ENCODE measurements at regions not wholly inside any gene's neighbourhood (a gene's known extent, or its start where the extent isn't known, plus 50 kb on each side); places are given as distances from the start of the nearest gene placed in this dataset.

DNA sequence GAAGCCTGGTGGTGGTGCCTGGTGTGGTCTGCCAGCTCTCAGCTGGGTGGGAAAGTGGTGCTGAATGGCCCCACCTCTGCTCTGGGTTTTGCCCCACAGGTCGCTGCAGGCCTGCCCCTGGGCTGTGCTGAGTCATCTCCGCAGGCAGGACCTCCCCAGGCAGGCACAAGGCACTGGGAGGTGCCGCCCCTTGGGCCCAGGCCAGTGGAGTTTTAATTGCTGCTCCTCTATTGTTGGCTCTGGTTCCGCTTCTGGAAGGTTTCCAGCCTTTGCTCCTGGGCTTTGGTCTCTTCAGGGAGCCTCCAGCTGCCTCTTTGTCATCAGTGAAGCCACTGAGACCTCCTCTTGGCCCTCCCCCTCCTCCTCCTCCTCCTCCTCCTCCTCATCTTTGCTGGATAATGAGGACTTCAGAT, 180.3 kb upstream of the GRB10 start:
- DNase-seq (ENCODE audit: low spot score), result no peak

GRCh38 chr7:50962281-50962883, 179.7 kb upstream of the GRB10 start:
- DNase-seq (ENCODE audit: low spot score), result no peak

DNA sequence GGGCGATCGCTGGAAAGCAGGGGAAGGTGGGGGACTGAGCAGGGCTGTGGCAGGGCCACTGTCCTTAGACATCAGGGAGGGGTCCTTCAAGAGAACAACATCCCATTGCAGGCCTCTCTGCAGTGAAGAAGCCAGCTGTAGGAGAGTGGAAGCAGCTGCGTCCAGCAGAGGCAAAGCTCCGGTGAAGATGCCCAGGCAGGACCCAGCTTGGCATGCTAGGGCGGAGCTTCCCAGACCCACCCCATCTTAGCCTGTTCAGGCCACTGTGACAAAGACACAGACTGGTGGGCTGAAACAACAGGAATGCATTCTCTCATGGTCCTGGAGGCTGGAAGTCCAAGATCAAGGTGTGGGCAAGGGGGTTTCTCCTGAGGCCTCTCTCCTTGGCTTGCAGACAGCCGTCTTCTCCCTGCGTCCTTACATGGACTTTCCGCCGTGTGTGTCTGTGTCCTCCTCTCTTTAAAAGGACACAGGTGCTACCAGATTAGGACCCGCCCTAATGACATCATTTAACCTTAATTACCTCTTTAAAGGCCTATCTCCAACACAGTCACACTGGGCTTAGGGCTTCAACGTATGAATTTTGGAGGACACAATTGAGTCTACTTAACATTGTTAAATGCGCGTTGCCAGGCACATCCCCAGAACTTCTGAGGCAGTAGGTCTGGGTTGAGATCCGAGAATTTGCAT, 178.1 kb upstream of the GRB10 start:
- DNase-seq (ENCODE audit: low spot score), result no peak

DNA sequence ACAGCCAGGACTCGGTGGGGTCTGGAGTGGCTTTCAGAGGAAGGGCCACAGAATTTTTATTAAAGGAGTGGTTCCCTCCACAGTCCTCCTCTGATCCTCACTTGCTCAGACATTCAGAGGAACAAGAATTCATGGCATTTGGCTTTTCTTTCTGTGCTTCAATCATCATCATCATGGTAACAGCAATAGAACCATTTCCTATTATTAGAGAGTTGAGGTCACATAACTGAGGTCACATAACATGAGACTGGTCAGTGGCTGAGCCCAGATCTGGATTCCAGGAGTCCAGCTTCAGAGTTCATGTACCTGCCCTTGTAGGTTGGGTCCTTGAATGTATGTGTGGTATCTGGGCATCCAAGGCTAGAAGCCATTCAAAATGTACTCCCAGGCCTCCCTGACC, 177.3 kb upstream of the GRB10 start:
- DNase-seq (ENCODE audit: low spot score), result no peak

DNA sequence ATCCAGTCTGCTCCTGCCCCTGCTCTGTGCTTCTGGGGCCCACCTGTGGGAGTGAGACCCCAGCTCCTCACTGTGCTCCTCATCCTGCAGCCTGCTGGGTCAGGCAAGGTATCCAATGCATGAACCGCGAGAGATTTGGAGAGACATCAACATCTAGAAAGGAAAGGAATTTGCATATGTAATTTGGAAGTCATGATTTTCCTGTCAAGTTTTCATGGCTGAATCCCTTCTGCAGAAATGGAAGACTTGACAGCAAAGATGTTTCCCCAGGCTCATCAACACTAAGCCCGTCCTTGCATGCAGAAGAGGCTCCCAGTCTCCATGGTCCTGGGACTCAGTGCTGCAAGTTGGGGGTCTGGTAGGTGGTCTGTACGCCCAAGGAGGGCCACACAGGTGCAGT, 176.9 kb upstream of the GRB10 start:
- no peak for DNase-seq (ENCODE audit: low spot score)

GRCh38 chr7:50957855-50958254, 175.2 kb upstream of the GRB10 start:
- DNase-seq (ENCODE audit: low spot score), result no peak

DNA sequence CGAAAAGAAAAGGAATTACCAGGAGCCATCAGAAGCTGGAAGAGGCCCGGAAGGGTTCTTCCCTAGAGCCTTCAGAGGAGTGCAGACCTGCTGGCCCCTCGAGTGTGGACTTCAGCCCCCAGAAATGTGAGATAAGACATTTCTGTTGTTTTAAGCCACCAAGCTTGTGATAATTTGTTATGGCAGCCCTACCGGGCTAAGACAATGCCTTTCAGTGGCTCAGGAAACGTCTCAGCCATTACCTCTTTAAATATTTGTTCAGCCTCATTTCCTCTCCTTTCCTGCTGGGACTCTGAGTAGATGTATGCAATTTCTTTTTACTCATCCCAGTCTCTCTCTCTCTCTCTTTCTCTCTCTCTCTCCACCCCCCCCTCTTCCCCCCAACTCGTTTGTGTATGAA, 174.7 kb upstream of the GRB10 start:
- no peak for DNase-seq (ENCODE audit: low spot score)

DNA sequence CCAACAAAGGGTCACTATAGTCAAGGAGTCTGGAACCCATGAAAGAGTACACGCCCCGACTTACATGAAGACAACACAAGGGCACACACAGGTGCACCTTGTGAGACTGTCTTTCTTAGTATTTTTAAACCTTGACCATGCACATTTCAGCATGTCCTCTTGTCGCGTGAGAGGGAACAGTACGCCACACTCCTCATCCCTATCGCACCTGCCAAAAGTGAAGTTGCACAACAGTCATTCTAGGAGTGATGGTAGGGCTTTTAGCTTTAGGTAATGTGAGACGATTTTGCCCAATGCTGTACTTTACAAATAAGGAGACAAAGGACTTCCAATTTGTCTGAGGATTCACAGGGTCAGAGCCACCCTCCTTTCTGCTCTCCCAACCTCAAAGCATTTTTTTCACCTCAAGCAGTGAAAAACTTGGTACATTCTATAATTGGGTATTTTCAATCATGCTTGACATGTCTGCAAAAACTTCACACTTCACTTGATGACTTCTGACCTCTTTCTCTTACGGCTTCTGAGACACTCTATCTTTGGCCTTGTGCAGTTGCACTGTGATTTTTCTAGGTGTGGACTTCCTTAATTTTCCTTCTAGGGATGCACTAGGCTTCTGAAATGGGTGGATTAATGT, 173.9 kb upstream of the GRB10 start:
- DNase-seq (ENCODE audit: low spot score), result no peak

DNA sequence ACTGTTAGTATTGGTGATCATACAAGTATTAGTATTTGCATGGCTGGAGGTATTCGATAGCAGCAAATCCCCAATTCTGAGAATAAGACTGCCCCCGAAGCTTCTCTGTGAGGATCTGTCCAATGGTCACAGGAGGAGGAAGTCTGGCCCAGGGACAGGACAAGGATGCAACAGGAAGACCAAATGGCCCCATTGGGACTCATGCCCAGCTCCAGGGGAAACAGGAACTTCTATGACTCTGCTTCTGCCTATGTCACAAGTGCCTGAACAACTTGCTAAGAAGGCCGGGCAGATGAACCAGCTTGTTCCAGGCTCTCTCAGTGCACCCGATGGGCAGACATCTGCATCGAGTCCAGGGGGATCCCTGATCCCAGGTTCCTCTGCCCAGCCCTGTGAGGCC, 172.0 kb upstream of the GRB10 start:
- no peak for DNase-seq (ENCODE audit: low spot score)

DNA sequence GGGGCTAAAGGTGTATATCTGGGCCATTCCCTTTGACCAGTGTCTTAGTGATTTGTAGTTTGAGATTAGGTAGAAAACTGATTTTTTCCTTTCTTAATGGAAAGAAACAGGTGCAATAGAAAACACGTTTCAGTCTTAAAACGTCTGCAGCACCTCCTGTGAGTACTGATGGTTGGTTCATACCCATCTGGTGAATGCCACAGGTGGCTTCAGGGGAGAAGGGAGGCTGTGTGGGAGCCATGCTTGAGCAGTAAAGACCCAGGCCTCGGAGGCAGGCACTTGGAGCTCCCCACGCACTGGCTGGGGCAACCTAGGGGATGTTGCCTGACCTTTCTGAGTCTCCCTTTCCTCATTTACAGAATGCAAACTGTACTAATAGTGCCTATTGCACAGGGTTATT, 171.5 kb upstream of the GRB10 start:
- no peak for DNase-seq (ENCODE audit: low spot score)

DNA sequence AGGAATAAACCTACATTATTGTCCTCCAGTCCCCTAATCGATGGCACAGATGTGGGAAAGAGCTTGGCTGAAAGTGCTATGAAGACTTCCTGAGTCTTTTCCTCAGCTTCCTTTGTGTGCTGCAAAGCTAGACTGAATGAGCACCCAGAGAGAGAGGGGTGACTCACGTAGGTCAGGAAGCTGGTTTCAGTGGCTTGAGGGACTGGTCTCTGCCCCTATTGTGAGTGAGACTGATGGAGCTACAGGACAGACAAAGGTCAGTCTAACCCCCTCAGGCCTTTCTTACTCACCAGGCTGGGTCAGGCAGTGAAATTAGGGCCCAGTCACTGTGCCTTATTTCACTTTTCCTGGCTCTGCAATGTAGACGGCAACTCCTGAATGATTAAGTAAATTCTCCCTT, 171.1 kb upstream of the GRB10 start:
- DNase-seq (ENCODE audit: low spot score), result no peak

GRCh38 chr7:50953303-50953702, 170.6 kb upstream of the GRB10 start:
- DNase-seq (ENCODE audit: low spot score), result no peak

DNA sequence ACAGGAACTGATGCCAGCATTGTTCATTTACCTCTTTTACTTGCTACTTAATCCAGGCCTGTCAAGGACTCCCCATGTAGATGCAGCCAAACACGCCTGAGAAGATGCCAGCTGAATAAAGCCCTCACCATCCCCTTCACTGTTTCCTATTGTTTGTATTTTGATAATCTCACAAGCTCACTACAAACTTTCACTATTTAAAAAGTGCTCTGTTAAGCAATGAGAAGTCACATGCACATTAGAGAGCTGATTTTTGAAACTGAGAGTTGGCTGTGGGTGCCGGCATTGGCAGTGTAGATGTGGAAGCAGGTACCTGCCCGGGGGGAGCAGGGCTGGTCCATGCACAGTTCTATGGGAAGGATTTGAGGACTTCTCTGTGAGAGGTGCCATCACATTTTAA, 169.8 kb upstream of the GRB10 start:
- DNase-seq (ENCODE audit: low spot score), result no peak

DNA sequence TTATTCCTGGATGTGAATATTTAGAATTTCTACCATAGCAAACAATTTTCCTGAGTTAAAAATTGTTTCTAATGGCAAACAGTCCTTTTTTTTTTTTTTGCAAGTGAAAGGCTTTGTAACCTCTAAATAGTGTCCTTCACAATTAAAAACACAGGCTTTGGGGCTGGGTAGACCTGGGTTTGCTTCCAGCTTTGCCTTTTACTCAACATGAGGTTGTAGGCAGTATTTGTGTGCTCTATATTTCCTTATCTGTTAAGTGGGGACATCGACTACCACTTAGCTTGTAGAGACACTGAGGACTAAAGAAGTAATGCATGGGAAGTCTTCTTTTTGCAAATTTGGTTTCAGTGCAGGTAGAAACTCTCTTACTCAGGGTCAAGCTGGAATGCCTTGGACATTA, 169.4 kb upstream of the GRB10 start:
- DNase-seq (ENCODE audit: low spot score), result no peak

GRCh38 chr7:50943482-50943881, 160.8 kb upstream of the GRB10 start:
- no peak for DNase-seq (ENCODE audit: low spot score)

DNA sequence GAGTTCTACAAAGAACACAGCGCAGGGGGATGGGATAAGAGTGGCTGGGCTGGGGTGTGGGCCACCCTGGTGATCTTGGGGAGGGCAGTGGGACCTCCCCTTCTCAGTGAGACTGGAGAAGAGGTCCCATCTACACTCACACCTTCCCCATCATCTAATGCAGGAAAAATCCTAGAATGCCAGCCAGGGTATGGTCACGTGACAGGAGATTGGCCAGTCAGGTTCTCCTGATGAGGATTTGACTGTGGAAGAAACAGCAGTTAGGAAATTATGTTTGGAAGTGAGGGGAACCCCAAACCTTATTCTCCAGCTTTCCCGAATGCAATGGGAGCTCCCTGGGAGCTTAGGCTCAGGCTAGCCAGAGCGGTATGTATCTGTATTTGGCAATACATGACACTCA, 158.8 kb upstream of the GRB10 start:
- DNase-seq (ENCODE audit: low spot score), result no peak

DNA sequence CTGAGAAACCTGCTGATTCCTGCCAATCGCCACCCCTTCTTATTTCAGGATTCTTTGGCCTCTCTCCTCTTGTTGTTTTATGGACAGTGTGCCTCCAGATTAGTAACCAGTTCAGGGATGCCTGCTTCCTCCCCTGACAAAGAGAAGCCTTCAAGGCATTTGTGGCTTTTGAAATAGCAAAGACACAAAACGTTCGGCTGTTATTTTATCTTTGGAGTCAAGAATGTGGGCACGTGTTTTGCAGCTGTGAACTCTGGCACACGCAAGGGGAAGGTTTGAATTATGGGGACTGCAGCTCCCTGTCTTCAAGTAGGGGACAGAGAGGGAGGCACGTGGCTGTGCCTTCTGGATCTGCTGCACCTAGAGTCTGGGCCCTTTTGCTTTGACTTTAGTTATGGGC, 157.9 kb upstream of the GRB10 start:
- no peak for DNase-seq (ENCODE audit: low spot score)

DNA sequence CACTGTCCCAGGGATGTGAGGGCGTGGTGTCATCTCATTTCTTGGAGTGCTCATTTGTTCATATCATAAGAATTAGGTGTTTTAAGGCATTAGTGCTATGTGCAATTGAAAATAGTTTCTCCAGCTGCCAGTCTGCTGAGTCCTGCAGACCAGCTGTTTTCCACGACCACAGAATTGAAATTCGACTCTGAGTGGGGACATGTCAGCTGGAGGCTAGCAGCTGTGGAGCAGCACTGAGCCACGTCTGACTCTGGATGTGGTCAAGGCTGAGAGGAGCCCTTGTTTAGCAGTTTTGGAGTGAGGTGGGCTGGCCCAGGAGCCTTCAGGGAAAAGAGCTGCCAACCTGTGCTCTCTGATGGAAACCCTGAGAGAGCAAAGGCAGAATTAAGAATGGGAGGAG, 156.3 kb upstream of the GRB10 start:
- DNase-seq (ENCODE audit: low spot score), result no peak

DNA sequence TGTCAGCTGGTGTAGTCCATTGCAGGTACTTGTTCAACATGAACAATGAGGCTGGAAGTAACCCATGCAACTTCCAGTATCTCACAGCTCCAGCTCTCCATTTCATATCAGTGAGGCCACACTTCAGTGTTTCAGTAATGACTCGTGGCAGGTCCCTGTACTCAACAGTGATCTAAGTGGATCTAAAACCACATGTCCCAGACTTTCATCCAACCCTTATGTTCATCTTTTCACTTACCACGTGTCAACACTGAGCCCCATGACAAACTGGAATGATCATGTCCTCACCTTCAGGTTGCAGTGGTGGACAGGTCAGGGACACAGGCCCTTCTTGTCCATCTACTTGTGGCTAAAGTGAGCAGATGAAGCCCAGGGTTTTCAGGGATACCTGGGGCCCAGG, 155.0 kb upstream of the GRB10 start:
- no peak for DNase-seq (ENCODE audit: low spot score)

DNA sequence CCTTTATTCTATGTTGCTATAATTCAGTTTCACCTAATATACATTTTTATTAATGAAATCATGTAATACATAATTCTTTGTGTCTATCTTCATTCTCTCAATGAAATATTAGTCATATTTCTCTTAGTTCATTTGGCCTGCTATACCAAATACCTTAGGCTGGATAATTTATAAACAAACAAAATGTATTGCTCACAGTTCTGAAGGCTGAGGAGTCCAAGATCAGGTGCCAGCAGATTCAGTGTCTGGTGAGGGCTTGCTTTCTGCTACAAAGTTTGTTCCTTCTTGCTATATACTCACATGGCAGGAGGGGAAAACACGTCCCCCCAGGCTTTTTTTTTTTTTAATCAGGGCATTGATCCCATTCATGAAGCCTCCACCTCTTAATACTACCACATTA, 143.4 kb upstream of the GRB10 start:
- DNase-seq (ENCODE audit: low spot score), result no peak

DNA sequence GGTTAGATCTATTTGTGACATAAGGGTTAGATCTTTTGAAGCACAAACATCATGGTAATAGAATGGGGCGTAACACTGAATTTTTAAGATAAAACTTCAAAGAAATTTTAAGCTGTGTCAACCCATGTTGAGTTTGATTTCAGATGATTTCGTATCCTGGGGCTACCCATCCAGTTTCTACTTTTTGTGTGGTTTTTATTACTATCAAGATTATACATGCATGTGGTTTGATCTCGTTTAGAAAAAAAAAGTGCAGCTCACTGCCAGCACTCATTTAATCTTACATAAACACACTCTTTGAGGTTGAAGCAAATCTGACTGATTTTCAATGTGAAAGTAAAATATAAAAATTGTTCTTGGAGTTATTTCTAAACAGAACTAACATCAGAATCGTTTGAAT, 140.8 kb upstream of the GRB10 start:
- no peak for DNase-seq (ENCODE audit: low spot score)

GRCh38 chr7:50921114-50921813, 138.6 kb upstream of the GRB10 start:
- no peak for DNase-seq (ENCODE audit: low spot score)

- no peak for DNase-seq (ENCODE audit: low spot score)
Observed at GRCh38 chr7:50920031-50920635, 137.4 kb upstream of the GRB10 start.

Measured in Ammon's horn (tissue), 1 donor.